ENCODE measurements at regions not wholly inside any gene's neighbourhood (a gene's known extent, or its start where the extent isn't known, plus 50 kb on each side); places are given as distances from the start of the nearest gene placed in this dataset.
A peak's percentile ranks its signal among the peaks of the same experiment; 100 is the strongest.
"Not testable (repeated sequence)": the region's sequence is repeated elsewhere in the genome, so short reads cannot be mapped to it uniquely, and the experiment has no call there.

DNA sequence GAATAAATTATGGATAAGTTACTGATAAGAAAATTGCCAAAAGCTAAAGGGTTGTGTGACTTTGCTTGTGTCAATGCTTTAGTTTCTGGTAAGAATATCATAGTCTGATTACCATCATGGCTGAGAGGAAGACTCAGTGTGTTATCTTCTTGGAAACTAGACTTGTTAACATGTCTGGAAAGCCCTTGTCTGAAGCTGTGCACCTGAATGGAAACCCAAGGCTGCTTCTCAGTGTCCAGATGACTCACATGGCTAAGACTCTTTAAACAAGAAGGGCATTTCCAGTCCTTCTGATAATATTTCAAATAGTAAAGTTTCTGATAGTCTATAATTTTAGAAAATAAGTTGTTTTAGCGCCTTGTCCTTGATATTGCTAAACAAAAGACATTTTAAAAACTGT, 1092.7 kb downstream of the PLA2G4A start:
- DNase-seq: no peak

GRCh38 chr1:187922255-187922654, 1093.5 kb downstream of the PLA2G4A start:
- no peak for DNase-seq

- no peak for DNase-seq
Measured at GRCh38 chr1:187924252-187924651, 1095.5 kb downstream of the PLA2G4A start.

GRCh38 chr1:187928288-187928687, 1099.5 kb downstream of the PLA2G4A start:
- peak in 2 of 4 experiments; percentile 7 to 15 for DNase-seq

GRCh38 chr1:187928696-187929095, 1099.9 kb downstream of the PLA2G4A start:
- no peak for DNase-seq

GRCh38 chr1:187931776-187932175, 1103.0 kb downstream of the PLA2G4A start:
- DNase-seq: no peak

DNA sequence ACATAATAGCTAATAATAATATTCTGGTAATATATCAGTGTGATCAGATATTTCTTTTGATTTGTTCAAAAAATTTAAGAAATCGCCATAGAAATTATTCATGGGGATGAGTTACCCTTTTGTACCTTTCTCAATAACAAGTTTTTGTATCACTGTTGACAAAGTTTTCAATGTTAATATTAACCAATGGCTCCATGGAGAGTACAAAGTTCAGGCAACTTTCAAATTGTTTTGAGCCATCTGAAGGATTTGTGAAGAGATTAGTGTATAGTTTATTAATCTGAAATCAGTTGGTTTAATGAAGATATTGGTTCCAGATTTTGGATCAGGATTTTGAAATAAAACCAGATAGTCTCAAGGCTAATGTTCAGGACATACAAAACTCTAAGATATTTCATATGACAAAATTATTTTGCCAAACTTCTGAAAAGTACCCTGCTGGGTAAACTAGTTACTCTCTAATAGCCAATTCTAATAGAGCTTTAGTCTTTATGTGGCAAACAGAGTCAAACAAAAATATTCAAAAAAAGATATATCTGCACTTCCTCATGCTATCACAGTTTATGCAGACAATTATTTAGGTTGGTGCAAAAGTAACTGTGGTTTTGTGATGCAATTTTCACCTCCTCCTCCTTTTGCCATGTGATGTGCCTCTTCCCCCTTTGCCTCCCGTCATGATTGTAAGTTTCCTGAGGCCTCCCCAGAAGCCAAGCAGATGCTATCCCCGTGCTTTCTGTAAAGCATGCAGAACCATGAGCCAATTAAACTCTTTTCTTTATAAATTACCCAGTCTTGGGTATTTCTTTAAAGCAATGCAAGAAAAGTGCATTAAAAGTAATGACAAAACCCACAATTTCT, 1105.0 kb downstream of the PLA2G4A start:
- no peak for DNase-seq

DNA sequence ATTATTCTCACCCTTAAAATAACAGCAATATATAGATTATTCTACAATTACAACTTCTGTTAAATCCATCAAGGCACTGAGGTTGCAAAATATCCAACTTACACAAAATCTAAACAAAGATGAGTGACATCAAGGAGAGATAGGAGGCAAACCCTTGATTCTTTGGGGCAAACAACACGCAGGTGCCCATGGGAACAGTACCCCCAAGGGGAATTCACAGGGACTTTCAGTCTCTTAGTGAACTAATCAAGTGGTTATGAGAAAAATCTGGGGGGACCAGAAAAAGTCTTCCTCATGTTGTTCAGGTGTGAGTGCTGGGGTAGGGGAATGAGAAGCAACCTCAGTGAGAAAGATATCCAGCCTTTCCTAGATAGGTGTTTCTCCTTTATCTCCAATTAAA, 1107.9 kb downstream of the PLA2G4A start:
- no peak for DNase-seq

DNA sequence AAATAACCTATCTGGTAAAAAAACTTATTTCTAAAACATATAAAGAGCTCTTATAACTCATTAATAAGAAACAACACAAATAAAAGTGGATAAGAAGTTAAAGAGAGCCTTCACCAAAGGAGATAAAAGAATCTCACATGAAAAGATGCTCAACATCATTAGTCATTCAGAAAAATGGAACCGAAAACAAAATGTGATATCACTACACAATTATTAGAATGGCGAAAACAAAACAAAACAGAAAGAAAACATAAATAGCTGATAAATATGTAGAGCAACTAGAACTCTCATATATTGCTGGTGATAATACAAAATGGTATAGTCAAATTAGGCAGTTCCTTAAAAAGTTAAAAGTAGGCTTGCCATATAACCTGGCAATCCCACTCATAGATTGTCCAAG, 1109.3 kb downstream of the PLA2G4A start:
- DNase-seq: no peak

DNA sequence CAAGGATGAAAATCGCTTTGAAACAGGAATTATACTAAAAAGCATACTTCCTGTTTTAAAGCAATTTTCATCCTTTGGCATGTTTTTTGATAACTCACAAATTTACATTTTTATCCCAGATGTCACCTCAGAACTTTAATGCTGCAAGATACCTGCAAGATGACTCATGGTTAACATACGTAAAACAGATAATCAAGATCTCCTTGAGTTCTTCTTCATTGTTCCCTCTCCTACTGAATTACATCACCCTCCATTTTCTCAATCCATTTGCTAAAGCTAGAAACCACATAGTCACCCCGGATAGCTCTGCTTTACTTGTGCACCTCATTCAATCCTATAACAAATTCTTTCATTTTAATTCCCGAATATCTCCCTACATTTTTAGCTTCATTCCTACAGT, 1114.2 kb downstream of the PLA2G4A start:
- no peak for DNase-seq

GRCh38 chr1:187943606-187944403, 1115.1 kb downstream of the PLA2G4A start:
- no peak for DNase-seq

- DNase-seq: not testable (repeated sequence)
Measured at GRCh38 chr1:187946661-187947060, 1117.9 kb downstream of the PLA2G4A start.

GRCh38 chr1:187947359-187947758, 1118.6 kb downstream of the PLA2G4A start:
- no peak for DNase-seq

DNA sequence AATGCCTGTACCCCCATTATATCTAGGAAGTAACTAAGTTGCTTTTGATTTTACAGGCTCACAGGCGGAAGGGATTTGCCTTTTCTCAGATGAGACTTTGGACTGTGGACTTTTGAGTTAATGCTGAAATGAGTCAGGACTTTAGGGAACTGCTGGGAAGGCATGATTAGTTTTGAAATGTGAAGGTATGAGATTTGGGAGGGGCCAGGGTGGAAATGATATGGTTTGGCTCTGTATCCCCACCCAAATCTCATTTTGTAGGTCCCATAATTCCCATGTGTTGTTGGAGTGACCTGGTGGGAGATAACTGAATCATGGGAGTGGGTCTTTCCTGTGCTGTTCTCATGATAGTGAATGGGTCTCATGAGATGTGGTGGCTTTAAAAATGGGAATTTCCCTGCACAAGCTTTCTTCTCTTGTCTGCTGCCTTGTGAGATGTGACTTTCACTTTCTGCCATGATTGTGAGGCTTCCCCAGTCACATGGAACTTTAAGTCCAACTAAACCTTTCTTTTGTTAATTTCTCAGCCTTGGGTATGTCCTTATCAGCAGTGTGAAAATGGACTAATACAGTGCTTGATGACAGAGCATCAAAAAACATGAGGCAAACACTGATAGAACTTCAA, 1119.5 kb downstream of the PLA2G4A start:
- no peak for DNase-seq

GRCh38 chr1:187949567-187949966, 1120.8 kb downstream of the PLA2G4A start:
- DNase-seq: no peak

DNA sequence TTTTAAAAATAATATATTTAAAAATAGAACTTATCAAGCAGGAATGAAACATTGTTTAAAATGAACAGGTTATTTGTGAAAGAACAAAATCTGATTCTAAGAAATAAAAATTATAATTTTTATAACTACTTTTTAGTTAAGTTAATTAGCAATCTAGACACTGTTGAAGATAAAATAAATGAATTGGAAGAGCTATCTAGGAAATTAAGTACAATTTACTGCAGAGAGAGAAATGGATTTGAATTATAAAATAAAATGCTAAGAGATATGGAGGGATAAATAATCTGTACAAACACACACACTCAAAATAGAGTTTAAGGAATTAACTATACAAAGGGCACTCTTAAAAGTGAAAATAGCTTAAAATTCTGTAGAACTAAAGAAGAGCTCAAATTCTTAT, 1123.1 kb downstream of the PLA2G4A start:
- no peak for DNase-seq

DNA sequence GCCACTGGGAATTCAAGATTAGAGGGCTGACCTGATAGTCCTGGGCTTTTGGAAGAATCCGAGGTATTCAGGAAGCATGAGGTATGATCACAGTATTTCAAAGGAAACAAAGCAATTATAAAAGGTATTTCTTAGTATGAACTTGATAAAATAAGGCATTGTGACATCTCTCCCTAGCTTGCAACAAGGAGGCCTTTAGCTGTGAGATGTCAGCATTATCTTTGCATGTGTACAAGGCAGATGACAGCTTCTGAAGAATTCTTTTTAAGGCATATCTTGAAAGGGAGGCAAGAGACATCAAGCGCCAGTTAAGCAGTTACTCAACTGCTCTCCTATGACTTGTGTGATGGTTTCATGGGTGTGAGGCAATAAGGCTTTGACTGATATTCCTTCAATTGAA, 1123.7 kb downstream of the PLA2G4A start:
- no peak for DNase-seq

- no peak for DNase-seq
Measured at GRCh38 chr1:187956975-187957374, 1128.2 kb downstream of the PLA2G4A start.

DNA sequence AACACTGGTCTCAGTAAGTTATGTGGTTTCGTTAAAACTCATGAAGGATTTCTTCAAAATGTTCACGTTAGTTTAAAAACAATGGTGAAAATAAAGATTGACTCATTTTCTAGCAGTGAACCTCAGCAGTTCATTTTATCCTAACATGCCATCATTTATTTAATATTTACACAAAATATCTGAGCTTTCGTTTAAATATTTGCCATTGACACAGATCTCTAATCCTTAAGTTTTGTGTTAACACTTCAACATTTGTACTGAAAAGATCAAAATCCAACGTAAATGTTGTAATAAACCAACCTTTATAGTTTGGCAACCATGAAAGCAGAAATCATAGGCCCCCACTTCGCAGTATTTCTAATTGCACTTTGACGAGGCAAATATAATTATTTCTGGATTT, 1129.5 kb downstream of the PLA2G4A start:
- no peak for DNase-seq

DNA sequence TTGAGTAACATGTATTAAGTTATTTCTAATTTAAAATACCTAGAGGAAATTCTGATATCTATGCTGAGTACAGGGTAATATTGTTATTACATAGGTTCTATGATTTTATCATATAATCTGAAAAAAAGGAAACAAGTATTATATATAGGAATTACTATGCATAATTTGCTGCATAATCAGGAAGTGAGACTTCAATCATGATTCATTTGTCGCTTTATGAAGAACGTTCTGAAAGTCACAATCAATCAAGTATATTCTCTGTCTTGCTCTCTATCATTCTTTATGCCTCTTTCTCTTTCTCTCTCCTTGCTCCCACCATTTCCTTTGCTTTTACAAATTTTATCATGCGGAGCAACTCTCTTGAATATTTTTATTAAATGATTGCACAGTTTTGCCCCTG, 1130.3 kb downstream of the PLA2G4A start:
- no peak for DNase-seq

DNA sequence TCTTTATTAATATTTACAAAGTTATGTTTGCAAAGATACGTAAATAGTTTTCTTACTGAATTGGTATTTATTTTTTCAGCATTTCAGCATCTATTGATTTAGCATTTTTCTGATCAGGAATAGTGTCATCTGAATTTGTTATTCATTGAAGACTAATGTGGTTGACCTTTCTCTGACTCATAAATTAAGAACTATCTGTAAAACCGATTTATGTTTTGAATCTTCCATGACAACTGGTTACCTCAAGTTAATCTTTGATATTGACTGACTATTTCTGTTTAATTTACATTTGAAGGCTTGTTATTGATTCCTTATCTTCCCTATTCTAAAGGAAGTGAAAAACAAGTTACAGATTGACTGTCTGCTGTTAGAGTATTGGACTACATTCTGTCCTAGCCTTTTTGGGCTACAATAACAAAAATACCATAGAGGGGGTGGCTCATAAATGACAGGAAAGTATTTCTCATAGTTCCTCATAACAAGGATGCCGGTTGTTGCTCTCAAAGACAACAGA, 1131.4 kb downstream of the PLA2G4A start:
- no peak for DNase-seq

DNA sequence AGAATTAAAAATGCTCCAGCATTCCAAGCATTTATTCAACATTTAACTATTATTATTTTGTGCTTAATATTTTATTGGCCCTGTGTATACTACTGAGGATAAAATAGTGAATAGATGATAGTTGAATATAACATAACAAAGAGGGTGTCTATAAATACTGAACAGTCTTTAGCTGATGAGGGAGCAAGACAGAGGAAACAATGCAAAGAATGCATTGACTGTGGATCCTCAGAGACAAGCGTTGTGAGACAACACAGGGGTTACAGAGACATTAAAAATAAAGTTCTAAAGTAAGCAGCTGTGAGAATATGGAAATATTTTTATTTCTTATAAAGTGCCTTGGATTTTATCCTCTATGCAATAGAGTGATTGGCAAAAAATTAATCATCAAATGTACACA, 1133.1 kb downstream of the PLA2G4A start:
- no peak for DNase-seq

DNA sequence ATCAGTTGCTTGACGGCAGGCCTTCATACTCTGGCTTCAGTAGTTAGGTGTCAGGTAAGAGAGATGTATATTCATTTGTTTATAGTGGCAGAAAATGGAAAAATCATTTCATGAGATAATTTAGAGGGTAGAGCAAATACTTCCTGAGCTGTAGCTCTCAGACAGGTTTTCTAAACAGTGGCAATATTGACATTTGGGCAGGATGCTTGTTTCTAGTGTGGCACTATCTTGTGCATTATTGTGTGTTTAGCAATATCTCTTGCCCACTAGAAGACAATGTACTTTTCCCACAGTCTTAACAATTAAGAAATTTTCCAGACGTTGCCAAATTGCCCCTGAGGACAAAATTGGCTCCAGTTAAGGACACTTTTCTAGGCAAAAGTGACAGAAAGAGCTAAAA, 1143.1 kb downstream of the PLA2G4A start:
- no peak for DNase-seq

All from suppressor macrophage (primary cell).